Fibroblast of lung (primary cell): ENCODE measurements at regions not wholly inside any gene's neighbourhood (a gene's known extent, or its start where the extent isn't known, plus 50 kb on each side); places are given as distances from the start of the nearest gene placed in this dataset.

Source experiments
- DNase-seq, 2 donors: peaks; one replicate each; pipeline versions ENCODE4 v3.0.0 to v3.0.0-alpha.2; 2010; ENCODE audit warnings: low read depth in 2 of 2
- H2AFZ ChIP-seq: 2 replicates; pipeline ENCODE4 v1.5.1; 2012; ENCODE audit warnings: low read length, control low read depth, inconsistent platforms
- H3K27ac ChIP-seq: 2 replicates; pipeline ENCODE4 v1.5.1; 2011; ENCODE audit warnings: low read length, control low read depth; ENCODE audit not compliant: insufficient read depth
- H3K27me3 ChIP-seq: 2 replicates; pipeline ENCODE4 v1.5.1; 2011; ENCODE audit warnings: mild to moderate bottlenecking, low read length; ENCODE audit not compliant: control insufficient read depth, insufficient read depth
- H3K36me3 ChIP-seq: 2 replicates; pipeline ENCODE4 v1.5.1; 2011; ENCODE audit warnings: low read length; ENCODE audit not compliant: control insufficient read depth, insufficient read depth
- H3K4me1 ChIP-seq: 2 replicates; pipeline ENCODE4 v1.5.1; 2011; ENCODE audit warnings: low read length; ENCODE audit not compliant: control insufficient read depth, insufficient read depth; ENCODE audit errors: extremely low read depth
- H3K4me2 ChIP-seq: 2 replicates; pipeline ENCODE4 v1.5.1; 2011; ENCODE audit warnings: low read length, control low read depth; ENCODE audit not compliant: insufficient read depth; ENCODE audit errors: extremely low read depth
- H3K4me3 ChIP-seq, 4 experiments: fragments of 200-600 bp in 1 of 4; sonication (generic) in 1 of 4; replicated peaks in 1 of 4; 2 replicates each; pipeline ENCODE4 v1.5.1; 2011 to 2016; ENCODE audit warnings: low read length in 4 of 4, low read depth in 3 of 4, mild to moderate bottlenecking in 3 of 4, control low read depth in 2 of 4, inconsistent platforms in 1 of 4, mixed read lengths in 1 of 4; ENCODE audit not compliant: insufficient read depth in 1 of 4; ENCODE audit errors: control extremely low read depth in 1 of 4
- H3K79me2 ChIP-seq: 2 replicates; pipeline ENCODE4 v1.5.1; 2012; ENCODE audit warnings: mild to moderate bottlenecking, low read length, inconsistent platforms; ENCODE audit not compliant: control insufficient read depth, insufficient read depth
- H3K9ac ChIP-seq: 2 replicates; pipeline ENCODE4 v1.5.1; 2011; ENCODE audit warnings: mild to moderate bottlenecking, low read length, control low read depth; ENCODE audit not compliant: insufficient read depth
- H3K9me3 ChIP-seq: 2 replicates; pipeline ENCODE4 v1.5.1; 2012; ENCODE audit warnings: low read depth, low read length; ENCODE audit not compliant: control insufficient read depth, insufficient read depth
- H4K20me1 ChIP-seq: 2 replicates; pipeline ENCODE4 v1.5.1; 2011; ENCODE audit warnings: low read length; ENCODE audit not compliant: control insufficient read depth, insufficient read depth; ENCODE audit errors: extremely low read depth
- CTCF ChIP-seq, 2 donors: IDR thresholded peaks in 1 of 2; conservative IDR thresholded peaks in 1 of 2; 1 replicate in 1 of 2; 2 replicates in 1 of 2; pipeline ENCODE4 v1.5.1; 2011 to 2012; ENCODE audit warnings: low read length in 2 of 2, control low read depth in 1 of 2, inconsistent platforms in 1 of 2, low read depth in 1 of 2, mild to moderate bottlenecking in 1 of 2
- EZH2 ChIP-seq: IDR thresholded peaks from 2 replicates; pipeline ENCODE4 v1.5.1; 2012; ENCODE audit warnings: low read length, control low read depth, mild to moderate bottlenecking; ENCODE audit errors: missing control alignments

GRCh38 chr2:166677996-166678395, 183.9 kb upstream of the SCN7A start:
- H3K36me3 ChIP-seq = no peaks in the 10 kb centered on the region
- no peak overlapping the region for H3K4me2 ChIP-seq
- H3K4me1 ChIP-seq = no peaks in the 10 kb centered on the region
- DNase-seq = no peak
- no peaks in the 10 kb centered on the region for H4K20me1 ChIP-seq
- H3K27ac ChIP-seq = no peak overlapping the region
- no peak overlapping the region for H3K4me3 ChIP-seq
- H3K27me3 ChIP-seq = no peaks in the 10 kb centered on the region
- no peaks in the 10 kb centered on the region for H3K79me2 ChIP-seq
- no peak overlapping the region for H3K9ac ChIP-seq
- no peak overlapping the region for H2AFZ ChIP-seq
- H3K9me3 ChIP-seq = no peaks in the 10 kb centered on the region
- no peak for TF ChIP-seq CTCF (conservative IDR thresholded peaks at IDR 0.05 in 1 of 2, IDR thresholded peaks at IDR 0.05 in 1 of 2; ENCODE audit: low read depth in 1 of 2, low read length in 2 of 2)
- TF ChIP-seq EZH2 = no peak

- no peaks in the 10 kb centered on the region for H3K79me2 ChIP-seq
- no peak for DNase-seq
- H4K20me1 ChIP-seq = no peaks in the 10 kb centered on the region
- no peaks in the 10 kb centered on the region for H3K27me3 ChIP-seq
- no peak overlapping the region for H3K9ac ChIP-seq
- no peak overlapping the region for H2AFZ ChIP-seq
- H3K9me3 ChIP-seq = no peaks in the 10 kb centered on the region
- no peak overlapping the region for H3K27ac ChIP-seq
- H3K4me1 ChIP-seq = no peaks in the 10 kb centered on the region
- no peaks in the 10 kb centered on the region for H3K36me3 ChIP-seq
- no peak for TF ChIP-seq EZH2
- no peak for TF ChIP-seq CTCF (conservative IDR thresholded peaks at IDR 0.05 in 1 of 2, IDR thresholded peaks at IDR 0.05 in 1 of 2; ENCODE audit: low read depth in 1 of 2, low read length in 2 of 2)
- no peak overlapping the region for H3K4me3 ChIP-seq
- H3K4me2 ChIP-seq = no peak overlapping the region
Measured at GRCh38 chr2:166676716-166677115, 182.7 kb upstream of the SCN7A start.

GRCh38 chr2:166675553-166675952, 181.5 kb upstream of the SCN7A start:
- TF ChIP-seq EZH2 (no peak), CTCF (conservative IDR thresholded peaks at IDR 0.05 in 1 of 2, IDR thresholded peaks at IDR 0.05 in 1 of 2; ENCODE audit: low read depth in 1 of 2, low read length in 2 of 2) (no peak)
- Histone ChIP-seq H3K9ac (no peak overlapping the region), H3K27ac (no peak overlapping the region), H3K4me2 (no peak overlapping the region), H3K79me2 (no peaks in the 10 kb centered on the region), H3K4me1 (no peaks in the 10 kb centered on the region), H2AFZ (no peak overlapping the region), H3K4me3 (no peak overlapping the region), H3K27me3 (no peaks in the 10 kb centered on the region), H4K20me1 (no peaks in the 10 kb centered on the region), H3K9me3 (no peaks in the 10 kb centered on the region), H3K36me3 (no peaks in the 10 kb centered on the region)
- no peak for DNase-seq
